HEK293 (cell line): ENCODE measurements at regions not wholly inside any gene's neighbourhood (a gene's known extent, or its start where the extent isn't known, plus 50 kb on each side); places are given as distances from the start of the nearest gene placed in this dataset.

Experiments
- CTCF ChIA-PET: fragments of 350-600 bp; formaldehyde crosslinking; extraction: SDS; loops from one replicate; lab custom pipeline; 2021; ENCODE audit warnings: antibody characterized with exemption; lab: Yijun Ruan, JAX
- POLR2A ChIA-PET: fragments of 300-600 bp; formaldehyde crosslinking; extraction: SDS; loops from one replicate; lab custom pipeline; 2020; ENCODE audit warnings: antibody characterized with exemption, inconsistent platforms; lab: Yijun Ruan, JAX
- H3K27ac ChIP-seq: fragments of 200-500 bp; sonication (Bioruptor generic); 2 replicates; pipeline ENCODE4 v1.5.1; 2014; ENCODE audit warnings: low read depth, low read length, control low read depth, inconsistent platforms; ENCODE audit errors: extremely low read depth
- H3K36me3 ChIP-seq, 2 experiments: fragments of 200-500 bp in 1 of 2; sonication (Bioruptor generic) in 1 of 2; 1 replicate in 1 of 2; 2 replicates in 1 of 2; pipeline ENCODE4 v1.5.1; 2014 to 2017; ENCODE audit warnings: inconsistent platforms in 2 of 2, low read length in 2 of 2; ENCODE audit not compliant: control insufficient read depth in 2 of 2, insufficient read depth in 1 of 2
- H3K4me1 ChIP-seq: fragments of 200-500 bp; sonication (Bioruptor generic); 2 replicates; pipeline ENCODE4 v1.5.1; 2014; ENCODE audit warnings: mild to moderate bottlenecking, low read length, inconsistent platforms; ENCODE audit not compliant: control insufficient read depth, insufficient read depth
- H3K4me3 ChIP-seq: 2 replicates; pipeline ENCODE4 v1.5.1; 2011; ENCODE audit warnings: low read depth, mild to moderate bottlenecking, control low read depth, low read length, moderate library complexity
- H3K9me3 ChIP-seq: fragments of 200-500 bp; sonication (Bioruptor generic); 2 replicates; pipeline ENCODE4 v1.5.1; 2014; ENCODE audit warnings: low read depth, low read length, inconsistent platforms; ENCODE audit not compliant: control insufficient read depth, insufficient read depth
- BCL11B ChIP-seq: fragments of 450-650 bp; formaldehyde crosslinking; IDR thresholded peaks from 2 replicates; pipeline ENCODE4 v1.5.1; 2016; ENCODE audit warnings: low read depth, missing biosample characterization, missing genetic modification characterization
- EGR2 ChIP-seq: fragments of 450-650 bp; formaldehyde crosslinking; IDR thresholded peaks from 2 replicates; pipeline ENCODE4 v1.5.1; 2016; ENCODE audit warnings: low read depth, missing biosample characterization, missing genetic modification characterization
- GLI2 ChIP-seq: fragments of 450-650 bp; formaldehyde crosslinking; IDR thresholded peaks from 2 replicates; pipeline ENCODE4; 2017; ENCODE audit warnings: missing biosample characterization, missing genetic modification characterization, low read depth, borderline replicate concordance
- GLIS1 ChIP-seq: fragments of 450-650 bp; formaldehyde crosslinking; IDR thresholded peaks from 2 replicates; pipeline ENCODE4 v1.5.1; 2016; ENCODE audit warnings: missing biosample characterization, missing genetic modification characterization
- ZFHX2 ChIP-seq: fragments of 450-650 bp; formaldehyde crosslinking; conservative IDR thresholded peaks from 2 replicates; pipeline ENCODE4 v1.5.1; 2016; ENCODE audit warnings: missing biosample characterization, missing genetic modification characterization
- ZNF157 ChIP-seq: fragments of 450-650 bp; formaldehyde crosslinking; IDR thresholded peaks from 2 replicates; pipeline ENCODE4 v1.5.1; 2016; ENCODE audit warnings: missing biosample characterization, missing genetic modification characterization
- ZNF211 ChIP-seq: fragments of 450-650 bp; formaldehyde crosslinking; IDR thresholded peaks from 2 replicates; pipeline ENCODE4 v1.5.1; 2016; ENCODE audit warnings: low read depth, missing biosample characterization, missing genetic modification characterization
- ZNF302 ChIP-seq: fragments of 450-650 bp; formaldehyde crosslinking; IDR thresholded peaks from 2 replicates; pipeline ENCODE4 v1.5.1; 2016; ENCODE audit warnings: missing biosample characterization, missing genetic modification characterization, low read depth
- ZNF354C ChIP-seq: fragments of 450-650 bp; formaldehyde crosslinking; IDR thresholded peaks from 2 replicates; pipeline ENCODE4 v1.5.1; 2016; ENCODE audit warnings: missing biosample characterization, missing genetic modification characterization, low read depth, borderline replicate concordance
- ZNF366 ChIP-seq: fragments of 450-650 bp; formaldehyde crosslinking; conservative IDR thresholded peaks from 2 replicates; pipeline ENCODE4 v1.5.1; 2016; ENCODE audit warnings: missing biosample characterization, missing genetic modification characterization
- ZNF501 ChIP-seq: fragments of 450-650 bp; formaldehyde crosslinking; IDR thresholded peaks from 2 replicates; pipeline ENCODE4 v1.5.1; 2016; ENCODE audit warnings: missing biosample characterization, missing genetic modification characterization
- ZNF544 ChIP-seq: fragments of 450-650 bp; formaldehyde crosslinking; IDR thresholded peaks from 2 replicates; pipeline ENCODE4 v1.5.0; 2017; ENCODE audit warnings: missing biosample characterization, missing genetic modification characterization
- ZNF585B ChIP-seq: fragments of 450-650 bp; formaldehyde crosslinking; IDR thresholded peaks from 2 replicates; pipeline ENCODE4 v1.5.1; 2016; ENCODE audit warnings: missing biosample characterization, missing genetic modification characterization
- ZNF626 ChIP-seq: fragments of 450-650 bp; sonication (Bioruptor Pico); formaldehyde crosslinking; IDR thresholded peaks from 2 replicates; pipeline ENCODE4 v1.5.1; 2018; ENCODE audit warnings: missing biosample characterization, missing genetic modification characterization, inconsistent platforms
- ZNF701 ChIP-seq: fragments of 450-650 bp; formaldehyde crosslinking; IDR thresholded peaks from 2 replicates; pipeline ENCODE4 v1.5.1; 2016; ENCODE audit warnings: missing biosample characterization, missing genetic modification characterization
- ZNF707 ChIP-seq: fragments of 450-650 bp; formaldehyde crosslinking; IDR thresholded peaks from 2 replicates; pipeline ENCODE4 v1.5.1; 2016; ENCODE audit warnings: missing biosample characterization, missing genetic modification characterization
- ZNF776 ChIP-seq: fragments of 450-650 bp; formaldehyde crosslinking; IDR thresholded peaks from 2 replicates; pipeline ENCODE4 v1.5.0; 2017; ENCODE audit warnings: missing biosample characterization, missing genetic modification characterization, borderline replicate concordance
- ZNF830 ChIP-seq: fragments of 450-650 bp; IDR thresholded peaks from 2 replicates; pipeline ENCODE4 v1.5.0; 2018; ENCODE audit warnings: missing biosample characterization, missing genetic modification characterization, low read depth, mild to moderate bottlenecking, moderate library complexity
- TF ChIP-seq, protein P1 (sequence below): fragments of 450-650 bp; formaldehyde crosslinking; conservative IDR thresholded peaks from 2 replicates; pipeline ENCODE4 v1.5.1; 2016; ENCODE audit warnings: low read depth, missing biosample characterization, missing genetic modification characterization
- TF ChIP-seq, protein P2 (sequence below): fragments of 450-650 bp; formaldehyde crosslinking; IDR thresholded peaks from 2 replicates; pipeline ENCODE4 v1.5.0; 2017; ENCODE audit warnings: missing biosample characterization, missing genetic modification characterization, borderline replicate concordance
- TF ChIP-seq, protein P3 (sequence below): fragments of 450-650 bp; formaldehyde crosslinking; IDR thresholded peaks from 2 replicates; pipeline ENCODE4 v1.5.1; 2016; ENCODE audit warnings: missing biosample characterization, missing genetic modification characterization
- TF ChIP-seq, protein P4 (sequence below): fragments of 450-650 bp; formaldehyde crosslinking; IDR thresholded peaks from 2 replicates; pipeline ENCODE4 v1.5.1; 2016; ENCODE audit warnings: missing biosample characterization, missing genetic modification characterization
- TF ChIP-seq, protein P5 (sequence below): fragments of 450-650 bp; formaldehyde crosslinking; IDR thresholded peaks from 2 replicates; pipeline ENCODE4 v1.5.1; 2016; ENCODE audit warnings: missing biosample characterization, missing genetic modification characterization, low read depth

DNA sequence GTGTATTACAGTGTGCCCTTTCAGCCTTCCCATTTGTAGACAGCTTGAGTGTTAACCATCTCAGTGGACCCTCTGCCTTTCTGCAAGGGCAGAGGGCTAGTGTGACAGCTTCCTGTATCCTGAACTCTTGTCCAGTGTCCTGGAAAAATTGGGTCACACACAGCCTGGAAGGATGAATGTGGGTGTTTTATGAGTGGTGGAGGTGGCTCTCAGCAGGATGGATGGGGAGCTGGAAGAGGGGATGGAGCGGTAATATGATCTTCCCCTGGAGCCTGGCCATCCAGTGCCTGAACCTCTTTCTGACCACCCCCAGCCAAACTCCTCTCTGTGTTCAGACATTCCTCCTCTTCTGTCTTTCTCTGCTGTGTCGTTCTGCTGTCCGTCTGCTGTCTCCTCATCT is 113.0 kb downstream of the KIF4B start:
- ChIA-PET CTCF (no interaction called here), POLR2A (no interaction called here)
- H3K4me3 ChIP-seq: no peak overlapping the region
- TF ChIP-seq ZNF701 (tag by site-specific recombination) (no peak), ZNF585B (tag by site-specific recombination) (no peak), ZNF157 (tag by site-specific recombination) (no peak), ZNF544 (tag by site-specific recombination) (no peak), ZNF776 (tag by site-specific recombination) (no peak), GLIS1 (peak; percentile 27; the same call in 1 of the 2 replicates), BCL11B (tag by site-specific recombination) (no peak), ZNF211 (tag by site-specific recombination) (no peak), ZNF626 (tag by site-specific recombination) (no peak), EGR2 (tag by site-specific recombination) (peak; percentile 71), ZNF707 (tag by site-specific recombination) (no peak), ZNF366 (tag by site-specific recombination) (no peak), ZFHX2 (tag by site-specific recombination) (peak; percentile 89), GLI2 (no peak), ZNF302 (no peak), ZNF830 (tag by site-specific recombination) (no peak), ZNF501 (tag by site-specific recombination) (no peak), ZNF354C (no peak)
- TF ChIP-seq, protein P1, sequence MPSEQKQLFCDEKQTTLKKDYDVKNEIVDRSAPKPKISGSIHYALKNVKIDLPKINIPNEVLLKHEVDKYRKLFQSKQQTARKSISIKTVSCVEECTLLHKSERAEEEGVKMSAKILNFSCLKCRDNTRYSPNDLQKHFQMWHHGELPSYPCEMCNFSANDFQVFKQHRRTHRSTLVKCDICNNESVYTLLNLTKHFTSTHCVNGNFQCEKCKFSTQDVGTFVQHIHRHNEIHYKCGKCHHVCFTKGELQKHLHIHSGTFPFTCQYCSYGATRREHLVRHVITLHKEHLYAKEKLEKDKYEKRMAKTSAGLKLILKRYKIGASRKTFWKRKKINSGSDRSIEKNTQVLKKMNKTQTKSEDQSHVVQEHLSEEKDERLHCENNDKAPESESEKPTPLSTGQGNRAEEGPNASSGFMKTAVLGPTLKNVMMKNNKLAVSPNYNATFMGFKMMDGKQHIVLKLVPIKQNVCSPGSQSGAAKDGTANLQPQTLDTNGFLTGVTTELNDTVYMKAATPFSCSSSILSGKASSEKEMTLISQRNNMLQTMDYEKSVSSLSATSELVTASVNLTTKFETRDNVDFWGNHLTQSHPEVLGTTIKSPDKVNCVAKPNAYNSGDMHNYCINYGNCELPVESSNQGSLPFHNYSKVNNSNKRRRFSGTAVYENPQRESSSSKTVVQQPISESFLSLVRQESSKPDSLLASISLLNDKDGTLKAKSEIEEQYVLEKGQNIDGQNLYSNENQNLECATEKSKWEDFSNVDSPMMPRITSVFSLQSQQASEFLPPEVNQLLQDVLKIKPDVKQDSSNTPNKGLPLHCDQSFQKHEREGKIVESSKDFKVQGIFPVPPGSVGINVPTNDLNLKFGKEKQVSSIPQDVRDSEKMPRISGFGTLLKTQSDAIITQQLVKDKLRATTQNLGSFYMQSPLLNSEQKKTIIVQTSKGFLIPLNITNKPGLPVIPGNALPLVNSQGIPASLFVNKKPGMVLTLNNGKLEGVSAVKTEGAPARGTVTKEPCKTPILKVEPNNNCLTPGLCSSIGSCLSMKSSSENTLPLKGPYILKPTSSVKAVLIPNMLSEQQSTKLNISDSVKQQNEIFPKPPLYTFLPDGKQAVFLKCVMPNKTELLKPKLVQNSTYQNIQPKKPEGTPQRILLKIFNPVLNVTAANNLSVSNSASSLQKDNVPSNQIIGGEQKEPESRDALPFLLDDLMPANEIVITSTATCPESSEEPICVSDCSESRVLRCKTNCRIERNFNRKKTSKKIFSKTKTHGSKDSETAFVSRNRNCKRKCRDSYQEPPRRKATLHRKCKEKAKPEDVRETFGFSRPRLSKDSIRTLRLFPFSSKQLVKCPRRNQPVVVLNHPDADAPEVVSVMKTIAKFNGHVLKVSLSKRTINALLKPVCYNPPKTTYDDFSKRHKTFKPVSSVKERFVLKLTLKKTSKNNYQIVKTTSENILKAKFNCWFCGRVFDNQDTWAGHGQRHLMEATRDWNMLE (tag by site-specific recombination): no peak
- TF ChIP-seq, protein P2, sequence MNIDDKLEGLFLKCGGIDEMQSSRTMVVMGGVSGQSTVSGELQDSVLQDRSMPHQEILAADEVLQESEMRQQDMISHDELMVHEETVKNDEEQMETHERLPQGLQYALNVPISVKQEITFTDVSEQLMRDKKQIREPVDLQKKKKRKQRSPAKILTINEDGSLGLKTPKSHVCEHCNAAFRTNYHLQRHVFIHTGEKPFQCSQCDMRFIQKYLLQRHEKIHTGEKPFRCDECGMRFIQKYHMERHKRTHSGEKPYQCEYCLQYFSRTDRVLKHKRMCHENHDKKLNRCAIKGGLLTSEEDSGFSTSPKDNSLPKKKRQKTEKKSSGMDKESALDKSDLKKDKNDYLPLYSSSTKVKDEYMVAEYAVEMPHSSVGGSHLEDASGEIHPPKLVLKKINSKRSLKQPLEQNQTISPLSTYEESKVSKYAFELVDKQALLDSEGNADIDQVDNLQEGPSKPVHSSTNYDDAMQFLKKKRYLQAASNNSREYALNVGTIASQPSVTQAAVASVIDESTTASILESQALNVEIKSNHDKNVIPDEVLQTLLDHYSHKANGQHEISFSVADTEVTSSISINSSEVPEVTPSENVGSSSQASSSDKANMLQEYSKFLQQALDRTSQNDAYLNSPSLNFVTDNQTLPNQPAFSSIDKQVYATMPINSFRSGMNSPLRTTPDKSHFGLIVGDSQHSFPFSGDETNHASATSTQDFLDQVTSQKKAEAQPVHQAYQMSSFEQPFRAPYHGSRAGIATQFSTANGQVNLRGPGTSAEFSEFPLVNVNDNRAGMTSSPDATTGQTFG (tag by site-specific recombination): no peak
- TF ChIP-seq, protein P3, sequence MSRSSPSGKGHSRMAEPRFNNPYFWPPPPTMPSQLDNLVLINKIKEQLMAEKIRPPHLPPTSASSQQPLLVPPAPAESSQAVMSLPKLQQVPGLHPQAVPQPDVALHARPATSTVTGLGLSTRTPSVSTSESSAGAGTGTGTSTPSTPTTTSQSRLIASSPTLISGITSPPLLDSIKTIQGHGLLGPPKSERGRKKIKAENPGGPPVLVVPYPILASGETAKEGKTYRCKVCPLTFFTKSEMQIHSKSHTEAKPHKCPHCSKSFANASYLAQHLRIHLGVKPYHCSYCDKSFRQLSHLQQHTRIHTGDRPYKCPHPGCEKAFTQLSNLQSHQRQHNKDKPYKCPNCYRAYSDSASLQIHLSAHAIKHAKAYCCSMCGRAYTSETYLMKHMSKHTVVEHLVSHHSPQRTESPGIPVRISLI: no peak
- TF ChIP-seq, protein P4, sequence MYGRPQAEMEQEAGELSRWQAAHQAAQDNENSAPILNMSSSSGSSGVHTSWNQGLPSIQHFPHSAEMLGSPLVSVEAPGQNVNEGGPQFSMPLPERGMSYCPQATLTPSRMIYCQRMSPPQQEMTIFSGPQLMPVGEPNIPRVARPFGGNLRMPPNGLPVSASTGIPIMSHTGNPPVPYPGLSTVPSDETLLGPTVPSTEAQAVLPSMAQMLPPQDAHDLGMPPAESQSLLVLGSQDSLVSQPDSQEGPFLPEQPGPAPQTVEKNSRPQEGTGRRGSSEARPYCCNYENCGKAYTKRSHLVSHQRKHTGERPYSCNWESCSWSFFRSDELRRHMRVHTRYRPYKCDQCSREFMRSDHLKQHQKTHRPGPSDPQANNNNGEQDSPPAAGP (tag by site-specific recombination): no peak
- TF ChIP-seq, protein P5, sequence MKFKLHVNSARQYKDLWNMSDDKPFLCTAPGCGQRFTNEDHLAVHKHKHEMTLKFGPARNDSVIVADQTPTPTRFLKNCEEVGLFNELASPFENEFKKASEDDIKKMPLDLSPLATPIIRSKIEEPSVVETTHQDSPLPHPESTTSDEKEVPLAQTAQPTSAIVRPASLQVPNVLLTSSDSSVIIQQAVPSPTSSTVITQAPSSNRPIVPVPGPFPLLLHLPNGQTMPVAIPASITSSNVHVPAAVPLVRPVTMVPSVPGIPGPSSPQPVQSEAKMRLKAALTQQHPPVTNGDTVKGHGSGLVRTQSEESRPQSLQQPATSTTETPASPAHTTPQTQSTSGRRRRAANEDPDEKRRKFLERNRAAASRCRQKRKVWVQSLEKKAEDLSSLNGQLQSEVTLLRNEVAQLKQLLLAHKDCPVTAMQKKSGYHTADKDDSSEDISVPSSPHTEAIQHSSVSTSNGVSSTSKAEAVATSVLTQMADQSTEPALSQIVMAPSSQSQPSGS: no peak
- peaks cover 9% of the 10 kb centered on the region; the same call in 1 of the 2 replicates for H3K4me1 ChIP-seq
- H3K36me3 ChIP-seq: no peaks in the 10 kb centered on the region
- no peaks in the 10 kb centered on the region for H3K9me3 ChIP-seq
- no peak overlapping the region for H3K27ac ChIP-seq
